NCI-H2196 (cell line): ENCODE measurements at regions not wholly inside any gene's neighbourhood (a gene's known extent, or its start where the extent isn't known, plus 50 kb on each side); places are given as distances from the start of the nearest gene placed in this dataset.

Experiments
- DNase-seq: peaks from one replicate; lab custom pipeline; 2025; ENCODE audit not compliant: unreplicated experiment; lab: John Stamatoyannopoulos, UW

GRCh38 chr2:18325118-18325517 is 235.3 kb downstream of the RDH14 start:
- DNase-seq, result no peak

- DNase-seq, result no peak
Measured at GRCh38 chr2:18319987-18320386, 240.5 kb downstream of the RDH14 start.

GRCh38 chr2:18317017-18317416 is 243.4 kb downstream of the RDH14 start:
- no peak for DNase-seq

- DNase-seq, result no peak
Measured at GRCh38 chr2:18312818-18313217, 247.6 kb downstream of the RDH14 start.

- DNase-seq, result peak; percentile 7
Measured at GRCh38 chr2:18311420-18312195, 248.8 kb downstream of the RDH14 start.

- DNase-seq, result no peak
Measured at GRCh38 chr2:18309627-18310026, 250.8 kb downstream of the RDH14 start.

- DNase-seq, result no peak
Measured at GRCh38 chr2:18309188-18309587, 251.3 kb downstream of the RDH14 start.

- DNase-seq, result no peak
Measured at GRCh38 chr2:18304849-18305248, 255.6 kb downstream of the RDH14 start.

- no peak for DNase-seq
Measured at GRCh38 chr2:18301421-18302139, 258.9 kb downstream of the RDH14 start.

- DNase-seq, result no peak
Measured at GRCh38 chr2:18299423-18300212, 260.8 kb downstream of the RDH14 start.

- DNase-seq, result no peak
Measured at GRCh38 chr2:18297534-18298058, 262.9 kb downstream of the RDH14 start.

GRCh38 chr2:18290386-18290785 is 270.1 kb downstream of the RDH14 start:
- no peak for DNase-seq

GRCh38 chr2:18286897-18287296 is 273.6 kb downstream of the RDH14 start:
- no peak for DNase-seq

- DNase-seq, result no peak
Measured at GRCh38 chr2:18284331-18284730, 276.1 kb downstream of the RDH14 start.

GRCh38 chr2:18282026-18282425 is 278.4 kb downstream of the RDH14 start:
- no peak for DNase-seq

GRCh38 chr2:18276583-18277075 is 283.8 kb downstream of the RDH14 start:
- DNase-seq, result no peak

GRCh38 chr2:18273205-18273604 is 287.2 kb downstream of the RDH14 start:
- DNase-seq, result no peak

GRCh38 chr2:18272148-18272494 is 288.3 kb downstream of the RDH14 start:
- DNase-seq, result no peak

GRCh38 chr2:18271370-18272147 is 288.9 kb downstream of the RDH14 start:
- no peak for DNase-seq

- no peak for DNase-seq
Measured at GRCh38 chr2:18268400-18268799, 292.1 kb downstream of the RDH14 start.

- DNase-seq, result no peak
Measured at GRCh38 chr2:18267501-18267900, 293.0 kb downstream of the RDH14 start.
